Thymus (tissue), 11 donors: ENCODE measurements at regions not wholly inside any gene's neighbourhood (a gene's known extent, or its start where the extent isn't known, plus 50 kb on each side); places are given as distances from the start of the nearest gene placed in this dataset.

Experiments
- DNase-seq, 9 donors: peaks; one replicate each; pipeline ENCODE4 v3.0.0-alpha.2; 2013; ENCODE audit warnings: low spot score in 9 of 9, low read depth in 6 of 9, missing footprints in 1 of 9
- H3K27ac ChIP-seq, 2 donors: one replicate each; pipeline ENCODE4 v1.5.1; 2013; ENCODE audit warnings: control low read depth in 1 of 2, low read depth in 1 of 2, low read length in 1 of 2, mild to moderate bottlenecking in 1 of 2, moderate library complexity in 1 of 2
- H3K27me3 ChIP-seq, 2 donors: one replicate each; pipeline ENCODE4 v1.5.1; 2013; ENCODE audit warnings: low read length in 1 of 2; ENCODE audit not compliant: control insufficient read depth in 2 of 2, insufficient read depth in 1 of 2
- H3K36me3 ChIP-seq, 2 donors: one replicate each; pipeline ENCODE4 v1.5.1; 2013; ENCODE audit warnings: low read length in 1 of 2, mild to moderate bottlenecking in 1 of 2, moderate library complexity in 1 of 2; ENCODE audit not compliant: control insufficient read depth in 2 of 2, insufficient read depth in 2 of 2
- H3K4me1 ChIP-seq, 2 donors: one replicate each; pipeline ENCODE4 v1.5.1; 2013; ENCODE audit warnings: low read length in 2 of 2; ENCODE audit not compliant: control insufficient read depth in 2 of 2, insufficient read depth in 2 of 2
- H3K4me3 ChIP-seq, 2 donors: one replicate each; pipeline ENCODE4 v1.5.1; 2013; ENCODE audit warnings: low read length in 2 of 2, control low read depth in 1 of 2, mild to moderate bottlenecking in 1 of 2
- H3K9me3 ChIP-seq, 2 donors: one replicate each; pipeline ENCODE4 v1.5.1; 2013; ENCODE audit warnings: low read length in 1 of 2, mild to moderate bottlenecking in 1 of 2; ENCODE audit not compliant: control insufficient read depth in 2 of 2, insufficient read depth in 1 of 2
- WGBS: extraction: QIAGEN DNeasy Blood & Tissue Kit; methylation state at CpG from one replicate; pipeline ENCODE4 v1.1.7; 2013; 5-methylcytosine and 5-hydroxymethylcytosine counted together
- donor health status: healthy.

- H3K4me1 ChIP-seq: no peaks in the 10 kb centered on the region
- H3K9me3 ChIP-seq: peaks cover 0 to 4% of the 10 kb centered on the region in 2 donors
- H3K27ac ChIP-seq: no peak overlapping the region
- H3K4me3 ChIP-seq: no peak overlapping the region
- no peaks in the 10 kb centered on the region for H3K27me3 ChIP-seq
- H3K36me3 ChIP-seq: no peaks in the 10 kb centered on the region
- no peak for DNase-seq
These were observed 145.2 kb upstream of the GDF10 start for GRCh38 chr10:47154762-47155161.

- no peaks in the 10 kb centered on the region for H3K36me3 ChIP-seq
- H3K27ac ChIP-seq: no peak overlapping the region
- 92% methylated on average over 4 of the region's 4 CpGs for WGBS
- no peaks in the 10 kb centered on the region for H3K27me3 ChIP-seq
- peaks cover 0 to 4% of the 10 kb centered on the region in 2 donors for H3K9me3 ChIP-seq
- no peak for DNase-seq
- H3K4me3 ChIP-seq: no peak overlapping the region
- no peaks in the 10 kb centered on the region for H3K4me1 ChIP-seq
These were observed 143.1 kb upstream of the GDF10 start for GRCh38 chr10:47156873-47157272.

- H3K27ac ChIP-seq: no peak overlapping the region
- H3K4me1 ChIP-seq: no peaks in the 10 kb centered on the region
- no peak overlapping the region for H3K4me3 ChIP-seq
- WGBS: 96% methylated on average over 10 of the region's 10 CpGs
- H3K27me3 ChIP-seq: no peaks in the 10 kb centered on the region
- H3K9me3 ChIP-seq: peaks cover 0 to 4% of the 10 kb centered on the region in 2 donors
- DNase-seq: no peak
- no peaks in the 10 kb centered on the region for H3K36me3 ChIP-seq
These were observed 141.6 kb upstream of the GDF10 start for GRCh38 chr10:47158116-47159071.

GRCh38 chr10:47159361-47160260, 140.4 kb upstream of the GDF10 start:
- DNase-seq: no peak
- WGBS: 91% methylated on average over 7 of the region's 7 CpGs

GRCh38 chr10:47160261-47160908, 139.6 kb upstream of the GDF10 start:
- no peak for DNase-seq
- Histone ChIP-seq H3K4me1 (peaks cover 3 to 4% of the 10 kb centered on the region in 2 donors), H3K9me3 (no peaks in the 10 kb centered on the region), H3K27me3 (no peaks in the 10 kb centered on the region), H3K27ac (no peak overlapping the region), H3K36me3 (no peaks in the 10 kb centered on the region), H3K4me3 (no peak overlapping the region)
- WGBS: 97% methylated on average over 9 of the region's 9 CpGs

More at GRCh38 chr10:47159361-47160260, 140.4 kb upstream of the GDF10 start:
- H3K4me1 ChIP-seq: no peaks in the 10 kb centered on the region
- peaks cover 0 to 4% of the 10 kb centered on the region in 2 donors for H3K9me3 ChIP-seq
- no peak overlapping the region for H3K4me3 ChIP-seq
- H3K27ac ChIP-seq: no peak overlapping the region
- no peaks in the 10 kb centered on the region for H3K27me3 ChIP-seq
- H3K36me3 ChIP-seq: no peaks in the 10 kb centered on the region

- H3K4me3 ChIP-seq: no peak overlapping the region
- no peaks in the 10 kb centered on the region for H3K36me3 ChIP-seq
- DNase-seq: no peak
- peaks cover 3 to 10% of the 10 kb centered on the region in 2 donors for H3K4me1 ChIP-seq
- WGBS: 93% methylated on average over 4 of the region's 4 CpGs
- no peak overlapping the region for H3K27ac ChIP-seq
- no peaks in the 10 kb centered on the region for H3K27me3 ChIP-seq
- H3K9me3 ChIP-seq: no peaks in the 10 kb centered on the region
These were observed 139.0 kb upstream of the GDF10 start for GRCh38 chr10:47160967-47161366.

GRCh38 chr10:47161465-47161864, 138.5 kb upstream of the GDF10 start:
- no peak overlapping the region for H3K27ac ChIP-seq
- H3K27me3 ChIP-seq: no peaks in the 10 kb centered on the region
- WGBS: 92% methylated on average over 4 of the region's 4 CpGs
- no peak for DNase-seq
- H3K9me3 ChIP-seq: peaks cover 0 to 5% of the 10 kb centered on the region in 2 donors
- H3K4me3 ChIP-seq: no peak overlapping the region
- no peaks in the 10 kb centered on the region for H3K36me3 ChIP-seq
- peaks cover 3 to 14% of the 10 kb centered on the region in 2 donors for H3K4me1 ChIP-seq

GRCh38 chr10:47164126-47164799, 135.7 kb upstream of the GDF10 start:
- H3K9me3 ChIP-seq: peaks cover 0 to 7% of the 10 kb centered on the region in 2 donors
- WGBS: 98% methylated on average over 9 of the region's 9 CpGs
- H3K4me1 ChIP-seq: peaks cover 3 to 14% of the 10 kb centered on the region in 2 donors
- no peak overlapping the region for H3K4me3 ChIP-seq
- no peak for DNase-seq
- no peaks in the 10 kb centered on the region for H3K27me3 ChIP-seq
- H3K27ac ChIP-seq: no peak overlapping the region
- H3K36me3 ChIP-seq: no peaks in the 10 kb centered on the region
